ENCODE measurements at regions not wholly inside any gene's neighbourhood (a gene's known extent, or its start where the extent isn't known, plus 50 kb on each side); places are given as distances from the start of the nearest gene placed in this dataset.

DNA sequence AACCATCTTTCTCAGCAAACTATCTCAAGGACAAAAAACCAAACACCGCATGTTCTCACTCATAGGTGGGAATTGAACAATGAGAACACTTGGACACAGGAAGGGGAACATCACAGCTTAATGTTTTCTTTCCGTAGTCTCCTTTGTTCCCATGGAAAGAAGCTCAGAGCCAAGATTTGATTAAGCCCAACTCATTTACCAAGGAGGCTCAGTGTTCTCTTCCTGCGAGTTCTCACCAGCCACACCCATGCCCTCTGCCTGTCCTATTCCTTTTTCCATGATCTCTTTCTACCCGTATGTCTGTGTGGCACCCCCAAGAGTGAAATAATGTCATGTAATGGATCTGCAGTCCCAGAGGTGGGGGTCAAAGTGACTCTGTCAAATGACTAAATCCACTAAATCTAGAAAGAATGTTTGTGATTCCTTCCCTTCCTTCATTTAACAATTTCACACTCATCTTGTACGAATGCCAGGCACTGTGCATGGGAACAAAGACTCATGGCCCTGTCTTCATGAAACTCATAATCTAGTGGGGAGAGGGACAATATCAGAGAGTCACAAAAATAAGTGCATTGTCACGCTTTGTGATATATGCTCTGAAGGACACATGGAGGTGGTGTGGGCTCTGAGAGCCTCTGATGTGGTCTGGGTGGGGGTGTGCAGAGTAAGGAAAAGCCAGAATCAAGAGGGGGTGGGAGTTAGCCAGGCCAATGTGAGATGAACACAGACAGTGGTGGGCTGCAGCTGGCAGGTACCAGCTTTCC is 292.1 kb downstream of the CDC5L start:
- no peak for DNase-seq (ENCODE audit: low read depth in 2 of 2)

DNA sequence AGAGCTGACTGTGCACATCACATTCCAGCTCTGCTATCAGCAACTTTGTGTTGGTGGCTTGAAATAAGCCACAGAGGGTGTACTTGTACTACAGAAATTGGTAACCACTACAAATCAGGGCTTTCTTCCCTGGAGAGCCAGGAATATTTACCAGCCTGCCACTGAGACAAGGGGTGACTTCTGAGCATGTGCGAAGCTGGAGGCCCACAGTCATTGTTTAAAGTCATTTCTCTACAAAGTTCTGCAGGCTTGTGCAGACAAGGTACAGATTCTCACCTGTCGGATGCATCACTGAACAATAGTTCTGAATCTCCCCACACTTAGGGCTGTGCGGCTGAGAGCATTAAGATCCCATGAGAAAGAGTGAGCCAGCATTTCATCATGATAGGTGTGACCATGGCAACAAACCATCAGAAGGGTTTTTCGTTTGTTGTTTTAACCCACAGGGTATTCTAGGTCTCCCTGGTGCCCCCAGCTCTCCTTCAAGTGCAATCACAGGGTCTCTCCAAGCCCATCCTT is 292.8 kb downstream of the CDC5L start:
- DNase-seq (ENCODE audit: low read depth in 2 of 2), result no peak

DNA sequence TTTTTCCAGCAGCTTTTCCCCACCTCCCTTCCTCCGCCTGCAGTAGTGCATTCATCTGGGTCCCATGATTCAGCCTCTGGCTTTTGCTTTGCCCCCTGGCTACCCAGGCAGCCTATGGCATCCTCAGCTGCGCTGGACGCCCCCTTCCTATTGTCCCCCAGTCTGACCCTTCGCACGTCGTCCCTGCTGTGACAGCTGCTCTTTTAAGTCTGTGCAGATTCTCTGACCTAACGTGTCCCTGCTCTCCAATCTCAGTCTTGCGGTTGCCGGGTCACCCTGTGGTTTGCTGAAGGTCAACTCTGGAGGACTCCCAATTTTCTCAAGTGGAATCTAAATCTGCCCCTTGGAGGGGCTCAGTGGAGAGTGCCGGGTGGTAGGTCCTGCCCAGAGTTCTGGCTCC is 294.3 kb downstream of the CDC5L start:
- no peak for DNase-seq (ENCODE audit: low read depth in 2 of 2)

DNA sequence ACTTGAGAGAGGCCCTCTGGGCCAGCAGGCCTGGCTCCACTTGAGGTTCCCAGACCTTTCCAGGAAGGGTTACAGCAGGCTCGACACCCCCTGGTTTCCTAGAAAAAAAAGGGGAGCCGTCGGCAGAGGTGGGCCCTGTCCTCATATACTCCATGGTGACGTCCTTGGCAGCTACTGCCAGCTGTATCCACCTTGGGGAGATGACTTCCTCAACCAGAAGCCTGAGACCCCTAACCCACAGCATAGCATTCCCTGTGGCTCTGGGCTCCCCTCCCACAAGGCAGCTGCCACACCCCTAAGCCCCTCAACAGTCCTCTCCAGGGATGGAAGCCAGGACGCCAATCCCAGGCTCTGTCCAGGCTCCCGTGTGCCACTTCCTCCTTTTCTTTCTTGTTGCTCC is 294.8 kb downstream of the CDC5L start:
- no peak for DNase-seq (ENCODE audit: low read depth in 2 of 2)

DNA sequence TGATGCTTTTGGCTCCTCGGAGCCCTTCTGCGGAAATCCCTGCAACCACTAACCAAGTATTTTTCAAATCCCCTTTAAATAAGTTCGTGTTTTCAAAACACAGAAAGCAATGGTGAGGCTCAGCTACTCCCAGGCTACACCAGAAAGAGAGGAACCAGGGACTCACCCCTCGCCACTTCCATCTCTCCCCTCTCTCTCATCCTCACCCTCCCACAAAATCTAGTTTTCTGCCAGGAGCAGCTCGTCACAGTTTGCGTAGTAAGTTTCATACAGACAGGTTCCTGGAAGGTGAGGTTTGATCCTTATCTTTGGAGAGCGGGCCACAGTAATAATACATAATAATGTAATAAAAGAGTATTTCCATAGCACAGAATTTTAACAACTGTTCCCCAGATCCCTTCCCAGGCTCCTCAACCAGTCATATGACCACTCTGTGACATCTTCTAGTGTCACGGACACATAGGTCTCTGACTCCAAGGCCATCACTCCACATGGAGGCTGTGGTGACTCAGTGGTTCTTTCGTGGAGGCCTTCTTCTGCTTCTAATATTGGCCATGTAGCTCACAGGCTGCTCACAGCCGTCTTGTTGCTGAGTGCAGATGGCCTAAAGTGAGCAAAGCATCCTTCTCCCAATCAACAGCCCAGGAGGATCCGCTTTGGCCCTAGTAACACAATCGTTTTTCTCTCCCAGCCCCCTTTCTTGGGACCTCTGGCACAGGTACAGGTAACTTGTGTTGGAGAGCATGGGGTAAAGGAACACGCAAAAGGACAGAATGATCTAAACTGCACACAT is 295.7 kb downstream of the CDC5L start:
- no peak for DNase-seq (ENCODE audit: low read depth in 2 of 2)

DNA sequence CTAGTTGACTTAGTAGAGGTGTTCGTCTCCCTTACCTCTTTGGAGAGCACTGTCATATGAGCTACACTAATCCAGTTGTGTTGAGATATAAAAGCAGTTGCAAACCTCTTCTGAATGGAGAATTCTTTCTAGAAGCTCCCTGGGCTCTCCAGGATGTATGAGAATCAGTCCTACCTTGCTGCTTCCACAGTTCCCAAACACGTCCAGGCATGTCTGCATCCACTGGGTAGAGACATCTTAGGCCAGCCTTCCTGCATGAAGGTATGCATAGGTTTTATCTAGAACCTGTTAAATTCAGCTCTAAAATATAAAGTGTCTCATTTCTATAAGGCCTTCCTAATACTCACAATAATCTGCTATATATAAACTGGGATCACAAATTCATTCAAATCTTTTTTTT is 297.7 kb downstream of the CDC5L start:
- no peak for DNase-seq (ENCODE audit: low read depth in 2 of 2)

DNA sequence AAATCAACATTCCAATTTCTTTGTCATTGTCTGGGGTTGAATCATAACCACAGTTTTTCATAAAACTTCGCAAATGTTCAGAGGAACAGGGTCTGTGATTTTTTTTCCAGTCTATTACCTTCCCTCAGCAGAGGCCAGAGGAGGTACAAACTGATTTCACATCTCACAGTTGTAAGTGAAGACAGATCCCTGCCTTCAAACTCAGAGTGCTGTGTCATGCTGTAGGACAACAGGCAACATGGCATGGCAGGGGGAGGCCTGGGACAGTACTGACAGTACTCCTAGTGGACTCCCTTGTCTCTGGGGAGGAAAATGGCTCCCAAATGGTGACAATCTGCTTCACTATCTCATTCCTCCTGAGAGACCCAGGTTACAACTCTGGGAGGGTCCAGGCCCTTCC is 308.6 kb downstream of the CDC5L start:
- no peak for DNase-seq (ENCODE audit: low read depth in 2 of 2)

GRCh38 chr6:44696686-44697085 is 309.2 kb downstream of the CDC5L start:
- no peak for DNase-seq (ENCODE audit: low read depth in 2 of 2)

GRCh38 chr6:44697327-44697726 is 309.8 kb downstream of the CDC5L start:
- DNase-seq (ENCODE audit: low read depth in 2 of 2), result no peak

DNA sequence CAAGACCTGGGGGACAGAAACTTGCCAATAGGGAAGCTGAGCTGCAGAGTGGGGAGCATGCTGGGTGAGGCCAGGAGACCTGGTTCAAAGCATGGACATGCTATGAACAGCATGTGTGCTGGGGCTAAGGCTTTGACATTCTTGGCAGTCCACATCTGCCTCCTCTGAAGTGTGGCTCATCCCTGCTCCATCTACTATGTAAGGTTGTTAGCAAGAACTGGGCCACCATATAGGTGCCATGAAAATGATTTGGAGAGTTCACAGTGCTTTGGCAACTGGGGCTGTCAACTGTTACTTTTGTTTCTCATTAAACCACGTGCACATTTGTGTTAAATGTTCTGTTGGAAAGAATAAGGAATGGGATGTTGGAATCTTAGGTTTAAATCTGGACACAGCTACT is 311.1 kb downstream of the CDC5L start:
- no peak for DNase-seq (ENCODE audit: low read depth in 2 of 2)

DNA sequence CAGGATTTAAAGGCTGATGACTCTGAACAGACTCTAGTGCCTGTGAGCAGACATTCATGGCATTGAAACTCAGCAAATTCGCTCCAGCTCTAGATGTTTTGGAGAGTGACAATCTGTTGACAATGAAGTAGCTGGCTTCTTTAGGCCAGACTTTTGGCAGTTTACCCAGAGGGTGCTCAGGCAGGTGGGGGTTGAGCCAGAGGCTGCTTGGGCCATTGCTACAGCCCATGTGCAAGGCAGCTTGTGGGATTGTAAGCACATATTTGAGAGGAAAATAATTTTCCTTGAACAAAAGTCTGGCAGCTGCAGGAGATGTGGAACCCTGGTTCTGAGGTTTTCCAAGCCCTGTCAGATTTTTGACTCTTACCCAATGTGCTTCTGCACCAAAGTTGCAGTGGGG is 311.6 kb downstream of the CDC5L start:
- no peak for DNase-seq (ENCODE audit: low read depth in 2 of 2)

DNA sequence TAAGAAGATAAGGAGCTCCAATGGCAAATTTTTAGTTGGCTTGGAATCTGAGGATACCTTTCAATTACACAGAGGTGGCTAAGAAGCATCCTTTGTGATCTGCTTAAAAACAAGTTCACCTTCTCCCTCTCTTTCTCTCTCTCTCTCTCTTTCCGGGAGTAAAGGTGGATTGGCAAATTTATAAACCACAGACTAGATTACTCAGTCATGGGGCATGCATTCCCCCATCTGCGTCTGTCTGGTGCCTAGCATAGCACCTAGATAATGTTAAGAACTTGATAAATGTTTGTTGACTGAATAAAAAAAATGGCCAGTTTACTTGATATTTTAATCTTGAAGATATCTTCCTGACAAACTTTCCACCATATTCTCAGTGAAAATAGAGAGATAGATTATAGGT is 312.3 kb downstream of the CDC5L start:
- no peak for DNase-seq (ENCODE audit: low read depth in 2 of 2)

DNA sequence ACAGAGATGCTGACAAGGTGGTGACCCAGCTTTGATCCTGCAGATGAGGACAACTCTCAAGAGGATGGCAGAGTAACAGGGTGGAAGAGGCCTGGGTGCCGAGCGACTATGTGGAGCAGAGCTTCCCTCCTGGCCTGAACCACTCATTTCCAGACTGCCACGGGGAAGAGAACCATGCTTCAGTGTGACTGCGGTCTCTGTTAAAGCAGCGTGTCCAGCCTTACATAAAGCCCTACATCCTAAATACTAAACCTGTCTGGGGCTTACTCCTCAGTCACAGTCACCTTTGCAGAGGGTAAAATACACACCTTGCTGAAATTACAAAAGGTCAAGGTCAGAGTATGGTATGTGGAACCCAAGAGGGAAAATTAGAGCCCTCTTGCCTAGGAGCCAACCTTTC is 312.9 kb downstream of the CDC5L start:
- no peak for DNase-seq (ENCODE audit: low read depth in 2 of 2)

DNA sequence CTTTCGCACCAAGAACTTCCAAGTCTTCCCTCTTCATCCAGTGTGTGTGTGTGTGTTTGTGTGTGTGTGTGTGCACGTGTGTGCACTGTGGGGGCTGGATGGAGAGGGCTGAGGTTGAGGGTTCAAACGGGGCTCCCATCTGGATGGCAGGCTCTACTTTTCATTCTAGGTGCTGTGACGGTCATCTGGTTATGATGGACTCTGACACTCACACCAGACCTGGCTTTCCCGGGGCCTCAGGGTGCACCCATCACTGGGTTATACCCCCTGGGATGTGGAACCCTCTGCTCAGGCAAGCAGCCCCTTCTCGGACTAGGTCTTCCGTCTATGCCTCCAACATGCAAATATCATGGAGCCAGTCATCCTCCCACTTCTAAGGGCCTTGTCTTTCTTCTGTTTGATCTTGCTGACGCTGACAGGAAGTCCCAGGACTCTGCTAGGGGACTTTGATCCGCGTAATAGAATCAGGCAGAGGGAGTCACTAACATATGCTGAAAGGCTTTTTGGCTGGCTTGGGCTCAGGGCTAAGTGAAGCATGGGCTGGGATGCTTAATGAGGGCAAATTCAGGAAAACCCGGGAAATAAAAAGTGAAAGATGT is 313.6 kb downstream of the CDC5L start:
- DNase-seq (ENCODE audit: low read depth in 2 of 2), result no peak

- no peak for DNase-seq (ENCODE audit: low read depth in 2 of 2)
These were observed 314.2 kb downstream of the CDC5L start for GRCh38 chr6:44701637-44702101.

GRCh38 chr6:44702292-44702691 is 314.8 kb downstream of the CDC5L start:
- DNase-seq (ENCODE audit: low read depth in 2 of 2), result no peak

DNA sequence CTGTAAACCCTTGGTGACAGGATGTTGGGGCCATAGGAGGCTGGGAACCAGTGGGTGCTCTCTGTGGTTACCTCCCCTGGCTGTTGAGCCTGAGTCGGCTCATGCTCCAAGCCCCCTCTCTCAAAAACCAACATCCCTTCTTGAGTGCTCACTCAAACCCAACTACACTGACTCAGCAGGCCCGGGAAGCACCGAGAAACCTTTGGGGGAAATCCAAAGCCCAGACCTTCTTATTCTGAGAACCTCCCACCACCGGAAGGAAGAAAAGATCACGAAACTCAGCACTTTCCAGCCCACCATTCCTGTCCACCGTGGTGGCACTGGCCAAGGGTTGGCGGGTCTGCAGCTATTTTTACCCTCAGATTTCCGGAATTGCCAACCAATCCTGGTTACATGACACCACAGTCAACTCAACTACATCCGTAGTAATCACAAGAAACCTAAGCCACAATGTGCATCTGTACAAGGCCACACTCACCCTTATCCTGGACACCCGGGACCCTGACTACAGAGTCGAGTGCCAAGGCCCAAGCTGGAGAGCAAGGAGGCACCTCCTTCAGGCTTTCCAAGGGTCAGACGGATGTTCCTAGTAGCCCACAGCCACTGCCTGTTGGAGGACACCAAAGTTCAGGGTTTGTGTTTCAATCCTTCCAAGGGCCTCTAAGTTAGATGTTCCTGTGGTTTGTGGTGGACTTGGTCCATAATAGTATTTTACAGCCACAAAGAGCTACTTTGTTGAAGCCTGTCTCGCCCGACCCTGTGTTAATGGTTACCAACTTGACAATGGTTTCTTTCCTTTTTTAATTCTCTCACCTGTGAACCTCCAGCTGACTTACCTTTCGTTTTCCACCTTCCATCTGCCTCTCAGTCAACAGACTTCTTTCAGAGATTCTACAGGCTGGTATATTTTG is 317.0 kb downstream of the CDC5L start:
- no peak for DNase-seq (ENCODE audit: low read depth in 2 of 2)

DNA sequence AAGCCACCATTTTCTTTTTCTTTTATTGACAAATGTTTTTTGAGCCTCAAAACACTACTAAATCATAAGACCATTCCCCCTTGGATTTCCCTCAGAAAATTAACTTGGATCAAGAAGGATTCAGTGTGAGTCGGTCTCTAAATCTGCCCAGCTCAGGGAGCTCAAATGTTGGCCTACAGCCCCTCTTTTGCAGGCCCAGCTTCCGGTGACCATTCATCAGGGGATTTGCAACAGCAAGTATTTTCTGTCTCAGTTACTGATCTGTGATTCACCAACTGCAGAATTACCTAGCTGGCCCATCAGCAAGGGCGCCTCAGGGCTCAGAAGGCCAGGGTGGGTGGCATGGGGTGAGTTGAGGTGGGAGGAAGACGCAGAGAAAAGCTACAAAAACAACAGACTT is 318.1 kb downstream of the CDC5L start:
- no peak for DNase-seq (ENCODE audit: low read depth in 2 of 2)

DNA sequence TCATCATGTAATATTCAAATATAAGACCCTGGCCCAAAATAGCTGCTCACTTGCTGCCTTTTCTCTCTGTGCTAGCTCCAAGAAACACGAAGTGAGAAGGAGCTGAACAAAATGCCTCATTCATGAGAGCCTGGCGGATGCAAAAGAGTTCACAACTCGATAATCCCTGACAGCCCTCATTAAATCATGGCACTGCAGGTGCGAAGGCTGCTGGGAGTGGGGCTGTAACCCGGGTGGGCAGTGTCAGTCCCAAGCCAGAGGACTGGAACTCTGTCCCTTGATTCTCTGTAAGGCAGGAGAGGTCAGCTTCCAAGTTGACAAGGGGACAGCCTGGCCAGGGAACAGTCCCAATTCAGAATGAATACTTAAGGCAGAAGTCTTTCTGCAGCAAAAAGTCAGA is 318.5 kb downstream of the CDC5L start:
- DNase-seq (ENCODE audit: low read depth in 2 of 2), result no peak

DNA sequence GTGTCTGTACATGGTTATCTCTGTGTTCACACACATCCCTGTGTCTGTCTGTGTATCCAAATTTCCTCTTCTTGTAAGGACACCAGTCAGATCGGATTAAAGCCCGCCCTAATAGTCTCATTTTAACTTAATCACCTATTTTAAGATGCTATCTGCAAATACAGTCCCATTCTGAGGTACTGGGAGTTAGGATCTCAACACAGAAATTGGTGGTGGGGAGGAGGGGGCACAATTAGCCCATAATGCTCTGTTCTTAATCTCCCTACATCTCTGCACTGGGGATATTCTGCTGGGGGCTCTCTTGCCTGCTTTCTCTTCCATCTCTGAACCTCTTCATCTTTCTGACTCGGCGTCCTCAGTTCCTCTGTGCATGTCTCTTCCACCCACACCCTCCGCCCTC is 320.7 kb downstream of the CDC5L start:
- DNase-seq (ENCODE audit: low read depth in 2 of 2), result no peak

GRCh38 chr6:44712353-44713111 is 325.0 kb downstream of the CDC5L start:
- DNase-seq (ENCODE audit: low read depth in 2 of 2), result no peak

Measured in stimulated activated CD8-positive, alpha-beta memory T cell treated with anti-CD3 and anti-CD28 coated beads, Interleukin-15, amount 100 ng/mL, for 4 hours (primary cell).